Adrenal gland (tissue), 9 donors: ENCODE measurements at regions not wholly inside any gene's neighbourhood (a gene's known extent, or its start where the extent isn't known, plus 50 kb on each side); places are given as distances from the start of the nearest gene placed in this dataset.

ENCODE experiments used
- DNase-seq, 7 donors: peaks; one replicate each; pipeline ENCODE4 v3.0.0-alpha.2; 2019 to 2020
- H3K27ac ChIP-seq, 5 donors: fragments of 200-600 bp; sonication (generic) in 4 of 5; 1 replicate in 3 of 5; 2 replicates in 2 of 5; pipeline versions ENCODE4 v1.5.1 to v1.8.0; 2016 to 2020; ENCODE audit warnings: mild to moderate bottlenecking in 1 of 5
- H3K27me3 ChIP-seq: fragments of 200-600 bp; 2 replicates; pipeline ENCODE4 v1.8.0; 2021
- H3K36me3 ChIP-seq, 2 donors: fragments of 200-600 bp; replicated peaks in 1 of 2; 1 replicate in 1 of 2; 2 replicates in 1 of 2; pipeline versions ENCODE4 v1.5.1 to v1.8.0; 2018 to 2022
- H3K4me1 ChIP-seq, 2 donors: fragments of 200-600 bp; replicated peaks in 1 of 2; 1 replicate in 1 of 2; 2 replicates in 1 of 2; pipeline versions ENCODE4 v1.5.1 to v1.8.0; 2018 to 2021
- H3K4me3 ChIP-seq, 4 donors: fragments of 200-600 bp; sonication (generic) in 3 of 4; one replicate each; pipeline ENCODE4 v1.5.1; 2016 to 2018
- H3K9me3 ChIP-seq, 3 donors: fragments of 200-600 bp; sonication (generic) in 1 of 3; replicated peaks in 1 of 3; 1 replicate in 2 of 3; 2 replicates in 1 of 3; pipeline versions ENCODE4 v1.5.1 to v1.8.0; 2016 to 2021
- CTCF ChIP-seq, 6 experiments: fragments of 450-650 bp in 4 of 6; fragments of 200-600 bp in 2 of 6; sonication (generic) in 1 of 6; IDR thresholded peaks; 1 replicate in 5 of 6; 2 replicates in 1 of 6; pipeline versions ENCODE4 v1.5.1 to v1.8.0; 2016 to 2021; ENCODE audit warnings: antibody characterized with exemption in 6 of 6, mild to moderate bottlenecking in 2 of 6, moderate library complexity in 1 of 6
- POLR2A ChIP-seq, 2 donors: fragments of 450-650 bp; IDR thresholded peaks; one replicate each; pipeline ENCODE4 v1.6.1; 2017; ENCODE audit warnings: antibody characterized with exemption in 2 of 2, mild to moderate bottlenecking in 2 of 2, moderate library complexity in 1 of 2
- WGBS, 4 donors: extraction: QIAGEN DNeasy Blood & Tissue Kit in 2 of 4; methylation state at CpG; one replicate each; pipeline versions ENCODE4 v1.1.5 to v1.1.7; 2013 to 2017; 5-methylcytosine and 5-hydroxymethylcytosine counted together
- intact Hi-C, 2 donors: fragments of 100-400 bp; cut with DNase I; formaldehyde crosslinking; loops; one replicate each; pipeline versions ENCODE4 v1.14.1 to v1.15.0; 2022 to 2023
- donor health status: healthy with polysubstance abuse.
- donor health status: Bipolar disorder and iron deficiency.
- donor health status: DM: yes; HTN: yes; CAD: no.
- donor health status: DM: no; HTN: no; CAD: no.
- donor health status: DM: no; HTN: no; CAD: no.

GRCh38 chr18:61719671-61720070, 173.1 kb downstream of the RNF152 start:
- TF ChIP-seq POLR2A (IDR thresholded peaks at IDR 0.05): no peak
- Histone ChIP-seq H3K9me3 (no peaks in the 10 kb centered on the region), H3K27ac (no peak overlapping the region), H3K36me3 (no peaks in the 10 kb centered on the region), H3K4me1 (no peaks in the 10 kb centered on the region), H3K4me3 (no peak overlapping the region), H3K27me3 (no peaks in the 10 kb centered on the region)
- DNase-seq: no peak
- intact Hi-C loops: no loop called here
- 73 to 95% (median 80%) methylated on average over 1 of the region's 1 CpG for WGBS, 4 donors

- Histone ChIP-seq H3K9me3 (no peaks in the 10 kb centered on the region), H3K27me3 (no peaks in the 10 kb centered on the region), H3K36me3 (no peaks in the 10 kb centered on the region), H3K4me3 (no peak overlapping the region), H3K27ac (no peak overlapping the region), H3K4me1 (no peaks in the 10 kb centered on the region)
- 80 to 88% (median 83%) methylated on average over 3 of the region's 3 CpGs for WGBS, 4 donors
- no peak for TF ChIP-seq POLR2A (IDR thresholded peaks at IDR 0.05)
- TF ChIP-seq CTCF (IDR thresholded peaks at IDR 0.05): no peak
- DNase-seq: no peak
- intact Hi-C loops: no loop called here
These were observed 173.9 kb downstream of the RNF152 start for GRCh38 chr18:61718944-61719343.

- no peak for TF ChIP-seq POLR2A (IDR thresholded peaks at IDR 0.05)
- TF ChIP-seq CTCF (IDR thresholded peaks at IDR 0.05): no peak
- DNase-seq: no peak
- WGBS, 4 donors: 90 to 100% (median 92%) methylated on average over 1 of the region's 1 CpG
- H3K27ac ChIP-seq: no peak overlapping the region
- intact Hi-C loops: no loop called here
- H3K4me3 ChIP-seq: no peak overlapping the region
- H3K27me3 ChIP-seq: no peaks in the 10 kb centered on the region
- H3K9me3 ChIP-seq: no peaks in the 10 kb centered on the region
- H3K36me3 ChIP-seq: no peaks in the 10 kb centered on the region
- H3K4me1 ChIP-seq: no peaks in the 10 kb centered on the region
These were observed 178.4 kb downstream of the RNF152 start for GRCh38 chr18:61714421-61714820.

GRCh38 chr18:61713502-61713901, 179.3 kb downstream of the RNF152 start:
- TF ChIP-seq CTCF (IDR thresholded peaks at IDR 0.05) (no peak), POLR2A (IDR thresholded peaks at IDR 0.05) (no peak)
- H3K4me1 ChIP-seq: no peaks in the 10 kb centered on the region
- no peaks in the 10 kb centered on the region for H3K9me3 ChIP-seq
- intact Hi-C loops: no loop called here
- H3K36me3 ChIP-seq: no peaks in the 10 kb centered on the region
- H3K27me3 ChIP-seq: no peaks in the 10 kb centered on the region
- no peak overlapping the region for H3K27ac ChIP-seq
- no peak overlapping the region for H3K4me3 ChIP-seq
- DNase-seq: no peak

- DNase-seq: no peak
- intact Hi-C loops: no loop called here
- Histone ChIP-seq H3K27ac (no peak overlapping the region), H3K27me3 (no peaks in the 10 kb centered on the region), H3K4me3 (no peak overlapping the region), H3K36me3 (no peaks in the 10 kb centered on the region), H3K9me3 (no peaks in the 10 kb centered on the region), H3K4me1 (no peaks in the 10 kb centered on the region)
- 67 to 91% (median 84%) methylated on average over 1 of the region's 1 CpG for WGBS, 4 donors
- TF ChIP-seq POLR2A (IDR thresholded peaks at IDR 0.05) (no peak), CTCF (IDR thresholded peaks at IDR 0.05) (no peak)
These were observed 182.7 kb downstream of the RNF152 start for GRCh38 chr18:61710082-61710620.
